HepG2 (cell line): ENCODE measurements at regions not wholly inside any gene's neighbourhood (a gene's known extent, or its start where the extent isn't known, plus 50 kb on each side); places are given as distances from the start of the nearest gene placed in this dataset.
A peak's percentile ranks its signal among the peaks of the same experiment; 100 is the strongest.

Experiments
- ATAC-seq: fragments of 200-7000 bp; cut with Tn5 transposase; 3 replicates; pipeline ENCODE4 v1.9.1; 2020; ENCODE audit warnings: mild to moderate bottlenecking, moderate library complexity
- BruUV-seq: library from RNA; stranded (reverse); fragments of 400-500 nt; replicated peaks from 2 replicates; lab custom pipeline; 2021; lab: Mats Ljungman, UMichigan
- CTCF ChIA-PET: fragments of 300-600 bp; formaldehyde crosslinking; extraction: SDS; loops from one replicate; lab custom pipeline; 2021; ENCODE audit warnings: low total read pairs, inconsistent platforms, low intra/inter-chr PET ratio; lab: Yijun Ruan, JAX
- POLR2A ChIA-PET: fragments of 350-600 bp; sonication (Branson Sonifier 250); formaldehyde crosslinking; loops from one replicate; lab custom pipeline; 2020; ENCODE audit warnings: antibody characterized with exemption, inconsistent platforms; lab: Yijun Ruan, JAX
- DNase-seq: peaks from one replicate; pipeline ENCODE4 v3.0.0-alpha.2; 2015; ENCODE audit warnings: low spot score
- FAIRE-seq: peaks from 3 replicates; lab custom pipeline; 2011; peaks lifted over from hg19 to GRCh38; lab: Jason Lieb, UNC
- H2AFZ ChIP-seq: one replicate; pipeline ENCODE4 v1.6.1; 2011; ENCODE audit warnings: low read length, inconsistent platforms
- H3K27ac ChIP-seq: fragments of 300-600 bp; 3 replicates; pipeline ENCODE4 v1.8.0; 2011; ENCODE audit warnings: mixed run types, mild to moderate bottlenecking, mixed read lengths, low read length, inconsistent platforms; ENCODE audit not compliant: insufficient read depth; ENCODE audit errors: extremely low read length
- H3K27me3 ChIP-seq, 2 experiments: fragments of 200-600 bp in 1 of 2; 2 replicates in 1 of 2; 3 replicates in 1 of 2; pipeline versions ENCODE4 v1.6.0 to v1.8.0; 2011; ENCODE audit warnings: low read length in 2 of 2, mild to moderate bottlenecking in 2 of 2, moderate library complexity in 2 of 2, inconsistent platforms in 1 of 2; ENCODE audit not compliant: insufficient read depth in 2 of 2, control insufficient read depth in 1 of 2
- H3K36me3 ChIP-seq, 2 experiments: fragments of 200-600 bp in 1 of 2; replicated peaks in 1 of 2; 2 replicates in 1 of 2; 3 replicates in 1 of 2; pipeline versions ENCODE4 v1.5.1 to v1.8.0; 2011; ENCODE audit warnings: low read length in 2 of 2, inconsistent platforms in 1 of 2; ENCODE audit not compliant: insufficient read depth in 2 of 2, control insufficient read depth in 1 of 2
- H3K4me1 ChIP-seq: 2 replicates; pipeline ENCODE4 v1.5.1; 2012; ENCODE audit warnings: low read length, inconsistent platforms; ENCODE audit not compliant: insufficient read depth
- H3K4me2 ChIP-seq: 2 replicates; pipeline ENCODE4 v1.6.0; 2011; ENCODE audit warnings: low read depth, low read length, inconsistent platforms
- H3K4me3 ChIP-seq, 3 experiments: fragments of 200-600 bp in 1 of 3; sonication (generic), shearing (Covaris generic) in 1 of 3; replicated peaks in 1 of 3; 2 replicates each; pipeline ENCODE4 v1.5.1; 2011 to 2016; ENCODE audit warnings: low read length in 3 of 3, inconsistent platforms in 2 of 3, low read depth in 2 of 3, mild to moderate bottlenecking in 2 of 3, control low read depth in 1 of 3, mixed read lengths in 1 of 3; ENCODE audit not compliant: insufficient read depth in 1 of 3
- H3K79me2 ChIP-seq: one replicate; pipeline ENCODE4 v1.6.1; 2011; ENCODE audit warnings: low read length, inconsistent platforms; ENCODE audit not compliant: insufficient read depth
- H3K9ac ChIP-seq: 2 replicates; pipeline ENCODE4 v1.6.0; 2011; ENCODE audit warnings: mild to moderate bottlenecking, low read depth, low read length, inconsistent platforms; ENCODE audit not compliant: insufficient read depth
- H3K9me3 ChIP-seq: 2 replicates; pipeline ENCODE4 v1.5.1; 2012; ENCODE audit warnings: mild to moderate bottlenecking, low read length
- H4K20me1 ChIP-seq: 2 replicates; pipeline ENCODE4 v1.6.0; 2011; ENCODE audit warnings: inconsistent platforms, mild to moderate bottlenecking, low read length, moderate library complexity; ENCODE audit not compliant: insufficient read depth
- ASH2L ChIP-seq: fragments of 300-600, 200-600 bp; sonication (generic); IDR thresholded peaks from 2 replicates; pipeline ENCODE4 v1.7.0; 2017; ENCODE audit warnings: low read depth, mild to moderate bottlenecking, moderate library complexity, mixed read lengths, low read length; ENCODE audit not compliant: insufficient read length
- CREB1 ChIP-seq, 2 experiments: fragments of 450-650 bp in 1 of 2; IDR thresholded peaks; 2 replicates each; pipeline ENCODE4 v1.6.1; 2016 to 2017; ENCODE audit warnings: control low read depth in 1 of 2, mild to moderate bottlenecking in 1 of 2, missing compliant biosample characterization in 1 of 2, missing genetic modification characterization in 1 of 2
- FOXA1 ChIP-seq, 2 experiments: fragments of 450-650 bp in 1 of 2; sonication (generic) in 1 of 2; formaldehyde crosslinking in 1 of 2; IDR thresholded peaks; 2 replicates each; pipeline versions ENCODE4 v1.4.0 to v1.6.1; 2016 to 2020; ENCODE audit warnings: missing genetic modification reagents in 1 of 2
- HDAC2 ChIP-seq: sonication (generic); formaldehyde crosslinking; IDR thresholded peaks from 2 replicates; pipeline ENCODE4 v1.4.0; 2020; ENCODE audit warnings: missing genetic modification reagents
- MEF2D ChIP-seq: sonication (generic); formaldehyde crosslinking; IDR thresholded peaks from 2 replicates; pipeline ENCODE4 v1.5.1; 2020; ENCODE audit warnings: mild to moderate bottlenecking, missing genetic modification reagents
- PAXIP1 ChIP-seq: sonication (generic); formaldehyde crosslinking; conservative IDR thresholded peaks from 2 replicates; pipeline ENCODE4 v1.4.0; 2020; ENCODE audit warnings: mild to moderate bottlenecking, missing genetic modification reagents, moderate library complexity
- RAD21 ChIP-seq: fragments of 450-650 bp; formaldehyde crosslinking; IDR thresholded peaks from 2 replicates; pipeline ENCODE4 v1.5.0; 2020; ENCODE audit warnings: mild to moderate bottlenecking
- REXO4 ChIP-seq: sonication (generic); formaldehyde crosslinking; IDR thresholded peaks from 2 replicates; pipeline ENCODE4 v1.8.0; 2022; ENCODE audit warnings: missing genetic modification reagents, mild to moderate bottlenecking, borderline replicate concordance
- TBX3 ChIP-seq: fragments of 450-650 bp; IDR thresholded peaks from 2 replicates; pipeline ENCODE4 v1.6.1; 2017; ENCODE audit warnings: antibody characterized with exemption, mild to moderate bottlenecking, inconsistent platforms, borderline replicate concordance
- TERF1 ChIP-seq: sonication (generic); formaldehyde crosslinking; IDR thresholded peaks from 2 replicates; pipeline ENCODE4 v1.8.0; 2022; ENCODE audit warnings: mild to moderate bottlenecking, missing genetic modification reagents, moderate library complexity
- THAP11 ChIP-seq: IDR thresholded peaks from 2 replicates; pipeline ENCODE4 v1.6.1; 2016; ENCODE audit warnings: missing biosample characterization, missing genetic modification reagents
- TRIM24 ChIP-seq: sonication (generic); formaldehyde crosslinking; IDR thresholded peaks from 2 replicates; pipeline ENCODE4 v1.8.0; 2022; ENCODE audit warnings: mild to moderate bottlenecking, missing genetic modification reagents
- ZBTB46 ChIP-seq: sonication (generic); formaldehyde crosslinking; IDR thresholded peaks from 2 replicates; pipeline ENCODE4 v1.4.0; 2020; ENCODE audit warnings: mild to moderate bottlenecking, missing genetic modification reagents, borderline replicate concordance
- ZNF234 ChIP-seq: sonication (generic); formaldehyde crosslinking; conservative IDR thresholded peaks from 2 replicates; pipeline ENCODE4 v1.5.1; 2020; ENCODE audit warnings: mild to moderate bottlenecking, missing genetic modification reagents
- ZNF276 ChIP-seq: sonication (generic); formaldehyde crosslinking; IDR thresholded peaks from 2 replicates; pipeline ENCODE4 v1.4.0; 2020; ENCODE audit warnings: mild to moderate bottlenecking, low read depth, missing genetic modification reagents
- ZNF333 ChIP-seq: sonication (generic); formaldehyde crosslinking; IDR thresholded peaks from 2 replicates; pipeline ENCODE4 v1.4.0; 2020; ENCODE audit warnings: mild to moderate bottlenecking, missing genetic modification reagents, borderline replicate concordance
- ZNF644 ChIP-seq: IDR thresholded peaks from 2 replicates; pipeline ENCODE4 v1.6.1; 2016; ENCODE audit warnings: low read depth
- WGBS: methylation state at CpG from one replicate; pipeline ENCODE4 v1.1.6; 2017; ENCODE audit warnings: low lambda C conversion rate; 5-methylcytosine and 5-hydroxymethylcytosine counted together
- in situ Hi-C: cut with HindIII; loops from 2 replicates; pipeline ENCODE4 v1.10.0; 2017; ENCODE audit warnings: low pct_unique_long_range_greater_than_20kb; ENCODE audit not compliant: extremely low pct_ligation_motif_present
- intact Hi-C: fragments of 100-400 bp; cut with micrococcal nuclease; formaldehyde crosslinking; loops from one replicate; pipeline ENCODE4 v1.10.0; 2022; ENCODE audit not compliant: unreplicated experiment

- peak; percentile 98 for ATAC-seq
- Histone ChIP-seq H3K4me3 (peak overlapping the region in 1 of 3 experiments; percentile 4; a peak in 2 of 6 replicates), H3K27ac (peak overlapping the region; percentile 2), H3K4me2 (peak overlapping the region; percentile 43), H3K4me1 (peaks cover 19% of the 10 kb centered on the region), H4K20me1 (no peaks in the 10 kb centered on the region), H3K79me2 (no peaks in the 10 kb centered on the region), H3K9me3 (no peaks in the 10 kb centered on the region), H2AFZ (no peak overlapping the region), H3K9ac (no peak overlapping the region), H3K36me3 (no peaks in the 10 kb centered on the region), H3K27me3 (no peaks in the 10 kb centered on the region)
- WGBS = 0% methylated on average over 1 of the region's 3 CpGs
- ChIA-PET POLR2A (interaction anchor here (0.8 kb wide), 1 partner anchor 10 kb away, joined by 3 read pairs; no protein-coding TSS in a partner anchor), CTCF (no interaction called here)
- no TSS peak for BruUV-seq
- DNase-seq = peak; percentile 87
- in situ Hi-C loops (loop anchor here (25.0 kb wide), 1 partner anchor 512 kb away; no protein-coding TSS in a partner anchor), intact Hi-C loops (no loop called here)
- no peak for FAIRE-seq
- TF ChIP-seq ASH2L (no peak), THAP11 (CRISPR knock-in tag) (no peak), TERF1 (CRISPR knock-in tag) (no peak), ZNF276 (no peak), RAD21 (no peak), CREB1 (IDR thresholded peaks at IDR 0.05) (no peak), CREB1 (CRISPR knock-in tag; IDR thresholded peaks at IDR 0.05) (no peak), MEF2D (CRISPR knock-in tag) (no peak), REXO4 (CRISPR knock-in tag) (no peak), FOXA1 (IDR thresholded peaks at IDR 0.05) (no peak), FOXA1 (CRISPR knock-in tag; IDR thresholded peaks at IDR 0.05) (no peak), ZNF234 (CRISPR knock-in tag) (no peak), ZNF644 (CRISPR knock-in tag) (0 out of 2 replicates have a peak, but pooled peaks have one; percentile 4), ZNF333 (no peak), TBX3 (no peak), PAXIP1 (CRISPR knock-in tag) (peak; percentile 73), HDAC2 (CRISPR knock-in tag) (peak; percentile 30; the same call in 1 of the 2 replicates), TRIM24 (no peak), ZBTB46 (CRISPR knock-in tag) (no peak)
These were observed 353.4 kb downstream of the SPRY1 start for GRCh38 chr4:123750044-123750443.
